Vagina (tissue), 2 donors: ENCODE measurements at regions not wholly inside any gene's neighbourhood (a gene's known extent, or its start where the extent isn't known, plus 50 kb on each side); places are given as distances from the start of the nearest gene placed in this dataset.

Experiments used
- CTCF ChIP-seq, 3 experiments: fragments of 450-650 bp in 2 of 3; fragments of 200-600 bp in 1 of 3; sonication (generic) in 1 of 3; IDR thresholded peaks; one replicate each; pipeline ENCODE4 v1.5.1; 2017 to 2019; ENCODE audit warnings: antibody characterized with exemption in 3 of 3, mild to moderate bottlenecking in 2 of 3, moderate library complexity in 2 of 3
- POLR2A ChIP-seq, 2 donors: fragments of 450-650 bp; IDR thresholded peaks; one replicate each; pipeline ENCODE4 v1.6.1; 2017; ENCODE audit warnings: antibody characterized with exemption in 2 of 2, mild to moderate bottlenecking in 2 of 2, moderate library complexity in 2 of 2

GRCh38 chr2:144322379-144322778 is 197.5 kb downstream of the ZEB2 start:
- TF ChIP-seq CTCF (IDR thresholded peaks at IDR 0.05): no peak
- no peak for TF ChIP-seq POLR2A (IDR thresholded peaks at IDR 0.05)
